ENCODE measurements at regions not wholly inside any gene's neighbourhood (a gene's known extent, or its start where the extent isn't known, plus 50 kb on each side); places are given as distances from the start of the nearest gene placed in this dataset.

- H3K4me3 ChIP-seq = no peak overlapping the region
- TF ChIP-seq CTCF (IDR thresholded peaks at IDR 0.05 in 8 of 11, conservative IDR thresholded peaks at IDR 0.05 in 3 of 11) (no peak), POLR2A (IDR thresholded peaks at IDR 0.05) (no peak), POLR2AphosphoS5 (IDR thresholded peaks at IDR 0.05) (no peak)
These were observed 495.1 kb upstream of the SGO1 start for GRCh38 chr3:20680990-20681628.

GRCh38 chr3:20673866-20674265 is 487.9 kb upstream of the SGO1 start:
- Histone ChIP-seq H3K36me3 (no peaks in the 10 kb centered on the region), H3K4me1 (no peaks in the 10 kb centered on the region), H3K9me3 (peaks cover 0 to 32% (median 11%) of the 10 kb centered on the region in 8 donors), H3K4me3 (no peak overlapping the region), H3K27ac (no peak overlapping the region), H3K27me3 (replicated peaks in 1 of 7) (no peaks in the 10 kb centered on the region)
- no peak for DNase-seq
- WGBS, 5 donors = 82 to 94% (median 91%) methylated on average over 1 of the region's 1 CpG
- intact Hi-C loops (cut with DNase I; ENCODE audit: low total_unique reads) = no loop called here
- TF ChIP-seq POLR2A (IDR thresholded peaks at IDR 0.05) (no peak), POLR2AphosphoS5 (IDR thresholded peaks at IDR 0.05) (no peak), CTCF (IDR thresholded peaks at IDR 0.05 in 8 of 11, conservative IDR thresholded peaks at IDR 0.05 in 3 of 11) (no peak)

More at GRCh38 chr3:20680990-20681628, 495.1 kb upstream of the SGO1 start:
- 74 to 95% (median 89%) methylated on average over 1 of the region's 1 CpG for WGBS, 5 donors
- H3K36me3 ChIP-seq = no peaks in the 10 kb centered on the region
- H3K9me3 ChIP-seq = peaks cover 0 to 14% (median 3%) of the 10 kb centered on the region in 8 donors
- no peak overlapping the region for H3K27ac ChIP-seq
- H3K27me3 ChIP-seq (replicated peaks in 1 of 7) = no peaks in the 10 kb centered on the region
- DNase-seq = no peak
- no peaks in the 10 kb centered on the region for H3K4me1 ChIP-seq
- intact Hi-C loops (cut with DNase I; ENCODE audit: low total_unique reads) = no loop called here

GRCh38 chr3:20669675-20670074 is 483.7 kb upstream of the SGO1 start:
- H3K4me1 ChIP-seq = no peaks in the 10 kb centered on the region
- no peak for TF ChIP-seq CTCF (IDR thresholded peaks at IDR 0.05 in 8 of 11, conservative IDR thresholded peaks at IDR 0.05 in 3 of 11)
- DNase-seq = no peak
- no peaks in the 10 kb centered on the region for H3K27me3 ChIP-seq (replicated peaks in 1 of 7)
- intact Hi-C loops (cut with DNase I; ENCODE audit: low total_unique reads) = no loop called here
- peaks cover 0 to 13% (median 0%) of the 10 kb centered on the region in 8 donors for H3K9me3 ChIP-seq
- no peak overlapping the region for H3K27ac ChIP-seq
- WGBS, 5 donors = 73 to 94% (median 84%) methylated on average over 2 of the region's 2 CpGs
- no peaks in the 10 kb centered on the region for H3K36me3 ChIP-seq
- H3K4me3 ChIP-seq = no peak overlapping the region

- Histone ChIP-seq H3K4me3 (no peak overlapping the region), H3K27ac (no peak overlapping the region), H3K36me3 (no peaks in the 10 kb centered on the region), H3K27me3 (replicated peaks in 1 of 7) (no peaks in the 10 kb centered on the region), H3K9me3 (peaks cover 0 to 12% (median 0%) of the 10 kb centered on the region in 8 donors), H3K4me1 (no peaks in the 10 kb centered on the region)
- intact Hi-C loops (cut with DNase I; ENCODE audit: low total_unique reads) = no loop called here
- no peak for DNase-seq
- no peak for TF ChIP-seq POLR2AphosphoS5 (IDR thresholded peaks at IDR 0.05)
- no peak for TF ChIP-seq POLR2A (IDR thresholded peaks at IDR 0.05)
- TF ChIP-seq CTCF (IDR thresholded peaks at IDR 0.05 in 8 of 11, conservative IDR thresholded peaks at IDR 0.05 in 3 of 11) = no peak
- WGBS, 5 donors = 45 to 60% (median 47%) methylated on average over 5 of the region's 5 CpGs
These were observed 483.2 kb upstream of the SGO1 start for GRCh38 chr3:20669184-20669583.

Data from spleen (tissue), 11 donors.